Choroid plexus epithelial cell (primary cell): ENCODE measurements at regions not wholly inside any gene's neighbourhood (a gene's known extent, or its start where the extent isn't known, plus 50 kb on each side); places are given as distances from the start of the nearest gene placed in this dataset.

Experiments
- DNase-seq: peaks from one replicate; pipeline ENCODE4 v3.0.0-alpha.2; 2010; ENCODE audit warnings: low read depth
- H3K4me3 ChIP-seq: 2 replicates; pipeline ENCODE4 v1.5.1; 2011; ENCODE audit warnings: low read depth, mild to moderate bottlenecking, control low read depth, low read length, moderate library complexity
- CTCF ChIP-seq: conservative IDR thresholded peaks from 2 replicates; pipeline ENCODE4 v1.5.1; 2011; ENCODE audit warnings: low read depth, mild to moderate bottlenecking, control low read depth, inconsistent platforms, low read length, moderate library complexity

GRCh38 chr14:59097681-59098080 lies 90.8 kb upstream of the DAAM1 start:
- peak; percentile 52 for DNase-seq
- TF ChIP-seq CTCF = no peak
- H3K4me3 ChIP-seq = no peak overlapping the region

- no peak for TF ChIP-seq CTCF
- H3K4me3 ChIP-seq = no peak overlapping the region
- DNase-seq = peak; percentile 91
These were observed 90.1 kb upstream of the DAAM1 start for GRCh38 chr14:59098377-59098776.

- TF ChIP-seq CTCF = no peak
- no peak overlapping the region for H3K4me3 ChIP-seq
- DNase-seq = no peak
These were observed 88.3 kb upstream of the DAAM1 start for GRCh38 chr14:59100205-59100604.

GRCh38 chr14:59101476-59101875 lies 87.0 kb upstream of the DAAM1 start:
- no peak overlapping the region for H3K4me3 ChIP-seq
- TF ChIP-seq CTCF = no peak
- no peak for DNase-seq

- peak; percentile 44 for DNase-seq
- H3K4me3 ChIP-seq = no peak overlapping the region
- no peak for TF ChIP-seq CTCF
These were observed 85.1 kb upstream of the DAAM1 start for GRCh38 chr14:59103396-59103795.

- TF ChIP-seq CTCF = no peak
- H3K4me3 ChIP-seq = no peak overlapping the region
- DNase-seq = no peak
These were observed 80.6 kb upstream of the DAAM1 start for GRCh38 chr14:59107819-59108218.

- H3K4me3 ChIP-seq = no peak overlapping the region
- TF ChIP-seq CTCF = no peak
- DNase-seq = no peak
These were observed 71.5 kb upstream of the DAAM1 start for GRCh38 chr14:59116984-59117415.
